ENCODE measurements at regions not wholly inside any gene's neighbourhood (a gene's known extent, or its start where the extent isn't known, plus 50 kb on each side); places are given as distances from the start of the nearest gene placed in this dataset.

DNA sequence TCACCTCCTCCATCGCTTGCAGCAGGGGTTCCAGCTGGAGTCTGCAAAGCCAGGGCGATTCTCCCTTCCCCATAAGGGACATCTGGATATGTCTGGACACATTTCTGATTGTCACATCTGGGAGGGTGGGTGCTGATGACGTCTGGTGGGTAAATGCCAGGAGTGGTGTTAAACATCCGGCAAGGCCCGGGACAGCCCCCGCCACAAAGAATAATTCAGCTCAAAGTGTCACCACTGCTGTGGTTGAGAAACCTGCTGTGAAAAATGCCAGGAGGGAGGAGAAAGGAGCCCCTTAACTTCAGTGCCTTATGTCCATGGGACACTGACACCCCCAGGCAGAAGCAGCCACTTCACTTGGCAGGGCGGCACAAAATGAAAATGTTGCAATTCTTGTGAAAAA, 179.4 kb upstream of the SDK2 start:
- no peak for DNase-seq (ENCODE audit: low read depth, low spot score)
- no peak overlapping the region for H3K4me3 ChIP-seq (ENCODE audit: low read length)
- peaks cover 2% of the 10 kb centered on the region; the same call in 1 of the 2 replicates for H3K9me3 ChIP-seq (ENCODE audit: control insufficient read depth, insufficient read depth, low read length)
- peaks cover 4% of the 10 kb centered on the region for H3K4me1 ChIP-seq (ENCODE audit: control insufficient read depth, insufficient read depth, low read length)
- no peaks in the 10 kb centered on the region for H3K36me3 ChIP-seq (ENCODE audit: control insufficient read depth, insufficient read depth, low read length)
- H3K27ac ChIP-seq (ENCODE audit: low read length), result no peak overlapping the region
- H3K27me3 ChIP-seq (ENCODE audit: control insufficient read depth, insufficient read depth, low read length), result no peaks in the 10 kb centered on the region; the same call in 1 of the 2 replicates
- WGBS (ENCODE audit: insufficient coverage, insufficient read length), result no CpG with 5 or more reads among the region's 7 CpGs

DNA sequence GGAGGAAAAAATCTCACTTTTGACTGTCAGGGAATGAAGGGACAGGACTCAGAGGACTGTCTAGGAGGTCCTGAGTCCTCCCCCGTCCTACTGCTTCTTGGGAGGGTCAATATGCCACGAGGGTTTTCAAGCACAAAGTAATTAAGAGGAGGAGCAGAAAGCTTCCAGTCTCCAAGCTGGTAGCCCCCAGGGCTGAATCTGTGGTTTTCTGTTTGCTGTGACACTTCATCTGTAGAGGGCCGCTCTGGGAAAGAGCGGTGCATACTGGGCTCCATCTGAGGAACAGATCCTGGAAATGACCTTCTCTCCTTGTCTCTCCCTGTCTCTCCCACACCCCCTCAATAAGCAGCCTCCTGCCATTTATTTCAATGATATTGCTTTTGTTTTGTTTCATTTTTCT, 180.1 kb upstream of the SDK2 start:
- Histone ChIP-seq H3K9me3 (ENCODE audit: control insufficient read depth, insufficient read depth, low read length) (no peaks in the 10 kb centered on the region), H3K27ac (ENCODE audit: low read length) (no peak overlapping the region), H3K4me1 (ENCODE audit: control insufficient read depth, insufficient read depth, low read length) (peaks cover 4% of the 10 kb centered on the region), H3K36me3 (ENCODE audit: control insufficient read depth, insufficient read depth, low read length) (no peaks in the 10 kb centered on the region), H3K4me3 (ENCODE audit: low read length) (no peak overlapping the region), H3K27me3 (ENCODE audit: control insufficient read depth, insufficient read depth, low read length) (no peaks in the 10 kb centered on the region; the same call in 1 of the 2 replicates)
- no peak for DNase-seq (ENCODE audit: low read depth, low spot score)
- no CpG with 5 or more reads among the region's 4 CpGs for WGBS (ENCODE audit: insufficient coverage, insufficient read length)

DNA sequence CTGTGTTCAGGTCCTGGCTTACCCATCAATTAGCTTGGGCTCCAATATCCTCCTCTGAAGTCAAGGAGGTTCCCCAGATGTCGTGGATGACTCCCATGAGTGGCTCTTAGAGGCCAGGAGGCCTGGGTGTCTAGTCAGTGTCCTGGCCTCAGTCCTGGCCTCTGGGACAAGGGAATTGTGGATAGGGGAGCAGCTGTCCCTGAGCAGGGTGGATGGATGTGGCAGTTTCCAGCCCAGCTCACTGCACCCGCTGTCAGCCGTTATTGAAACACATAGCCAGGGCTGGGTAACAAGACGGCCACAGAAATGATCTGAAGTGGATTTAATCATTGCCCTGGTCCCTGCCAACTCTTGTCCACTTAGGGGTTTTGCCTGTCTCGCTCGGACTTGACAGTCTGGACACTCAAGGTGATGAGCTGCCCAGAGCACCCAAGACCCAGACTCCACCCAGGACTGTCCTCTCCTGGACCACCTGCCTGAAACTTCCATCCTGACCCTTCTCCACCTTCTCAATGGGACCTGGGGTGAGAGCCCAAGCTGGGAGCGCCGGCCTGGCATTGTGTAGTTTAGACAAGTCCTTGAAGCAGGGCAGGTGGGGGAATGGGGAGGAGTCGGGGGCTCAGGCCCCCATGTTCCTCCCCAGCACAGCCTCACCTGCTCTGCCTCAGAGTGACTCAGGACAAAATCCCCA, 182.1 kb upstream of the SDK2 start:
- Histone ChIP-seq H3K4me3 (ENCODE audit: low read length) (no peak overlapping the region), H3K27ac (ENCODE audit: low read length) (no peak overlapping the region), H3K27me3 (ENCODE audit: control insufficient read depth, insufficient read depth, low read length) (no peaks in the 10 kb centered on the region; the same call in 1 of the 2 replicates), H3K4me1 (ENCODE audit: control insufficient read depth, insufficient read depth, low read length) (peaks cover 4% of the 10 kb centered on the region), H3K36me3 (ENCODE audit: control insufficient read depth, insufficient read depth, low read length) (no peaks in the 10 kb centered on the region), H3K9me3 (ENCODE audit: control insufficient read depth, insufficient read depth, low read length) (no peaks in the 10 kb centered on the region)
- no CpG with 5 or more reads among the region's 9 CpGs for WGBS (ENCODE audit: insufficient coverage, insufficient read length)
- no peak for DNase-seq (ENCODE audit: low read depth, low spot score)

DNA sequence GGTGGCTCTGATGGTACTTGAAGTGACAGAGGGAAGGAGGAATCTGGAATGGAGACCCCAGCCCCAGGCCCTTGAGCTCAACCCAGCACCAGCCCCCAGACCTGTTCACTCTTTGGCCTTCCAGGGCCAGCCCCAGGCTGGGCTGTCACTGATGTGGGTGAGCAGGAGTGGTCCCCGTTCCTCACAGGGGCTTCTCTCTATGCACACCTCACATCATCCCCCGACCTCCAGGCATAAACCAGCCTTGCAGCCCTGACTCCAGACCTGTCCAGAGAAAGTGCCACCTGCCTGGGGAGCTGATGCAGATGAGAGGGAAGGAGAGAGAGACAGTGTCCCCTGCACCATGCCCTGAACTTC, 182.6 kb upstream of the SDK2 start:
- no peaks in the 10 kb centered on the region; the same call in 1 of the 2 replicates for H3K27me3 ChIP-seq (ENCODE audit: control insufficient read depth, insufficient read depth, low read length)
- H3K9me3 ChIP-seq (ENCODE audit: control insufficient read depth, insufficient read depth, low read length), result no peaks in the 10 kb centered on the region
- H3K4me3 ChIP-seq (ENCODE audit: low read length), result no peak overlapping the region
- no CpG with 5 or more reads among the region's 2 CpGs for WGBS (ENCODE audit: insufficient coverage, insufficient read length)
- H3K4me1 ChIP-seq (ENCODE audit: control insufficient read depth, insufficient read depth, low read length), result peaks cover 4% of the 10 kb centered on the region
- no peak for DNase-seq (ENCODE audit: low read depth, low spot score)
- H3K27ac ChIP-seq (ENCODE audit: low read length), result no peak overlapping the region
- no peaks in the 10 kb centered on the region for H3K36me3 ChIP-seq (ENCODE audit: control insufficient read depth, insufficient read depth, low read length)

DNA sequence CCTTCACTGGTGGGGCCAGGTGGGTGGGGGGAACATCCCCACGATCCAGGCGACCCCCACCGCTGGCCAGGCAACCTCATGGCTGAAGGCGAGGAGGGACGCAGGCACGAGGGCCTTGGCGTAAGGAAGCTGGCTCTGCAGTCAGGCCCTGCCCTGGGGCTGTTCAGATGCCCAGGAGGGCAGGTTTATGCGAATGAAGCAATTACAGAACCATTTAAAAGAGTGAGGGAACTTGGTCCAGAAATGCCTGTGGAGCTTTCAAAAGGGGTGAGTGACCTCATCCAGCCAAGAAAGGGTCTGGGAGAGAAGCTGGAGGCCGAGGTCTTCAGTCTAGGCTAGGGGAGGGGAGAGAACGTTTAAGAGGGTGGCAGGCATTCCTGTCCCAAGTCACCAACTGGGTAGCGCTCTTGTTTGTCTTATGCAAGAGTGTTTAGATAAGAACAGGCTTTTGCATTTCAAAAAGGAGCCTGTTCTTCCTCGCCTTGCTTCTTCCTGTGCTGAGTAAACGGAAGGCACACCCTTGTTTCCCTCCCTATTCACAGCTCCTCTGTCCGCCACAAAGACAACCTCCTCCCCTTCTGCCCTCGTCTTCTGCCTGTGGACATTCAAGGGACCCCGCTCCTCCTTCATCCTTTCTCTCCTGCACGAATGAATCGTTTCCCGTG, 183.5 kb upstream of the SDK2 start:
- no CpG with 5 or more reads among the region's 19 CpGs for WGBS (ENCODE audit: insufficient coverage, insufficient read length)
- no peaks in the 10 kb centered on the region for H3K36me3 ChIP-seq (ENCODE audit: control insufficient read depth, insufficient read depth, low read length)
- no peak overlapping the region for H3K4me3 ChIP-seq (ENCODE audit: low read length)
- no peak for DNase-seq (ENCODE audit: low read depth, low spot score)
- no peaks in the 10 kb centered on the region; the same call in 1 of the 2 replicates for H3K27me3 ChIP-seq (ENCODE audit: control insufficient read depth, insufficient read depth, low read length)
- no peaks in the 10 kb centered on the region for H3K9me3 ChIP-seq (ENCODE audit: control insufficient read depth, insufficient read depth, low read length)
- H3K4me1 ChIP-seq (ENCODE audit: control insufficient read depth, insufficient read depth, low read length), result peaks cover 4% of the 10 kb centered on the region
- no peak overlapping the region for H3K27ac ChIP-seq (ENCODE audit: low read length)

DNA sequence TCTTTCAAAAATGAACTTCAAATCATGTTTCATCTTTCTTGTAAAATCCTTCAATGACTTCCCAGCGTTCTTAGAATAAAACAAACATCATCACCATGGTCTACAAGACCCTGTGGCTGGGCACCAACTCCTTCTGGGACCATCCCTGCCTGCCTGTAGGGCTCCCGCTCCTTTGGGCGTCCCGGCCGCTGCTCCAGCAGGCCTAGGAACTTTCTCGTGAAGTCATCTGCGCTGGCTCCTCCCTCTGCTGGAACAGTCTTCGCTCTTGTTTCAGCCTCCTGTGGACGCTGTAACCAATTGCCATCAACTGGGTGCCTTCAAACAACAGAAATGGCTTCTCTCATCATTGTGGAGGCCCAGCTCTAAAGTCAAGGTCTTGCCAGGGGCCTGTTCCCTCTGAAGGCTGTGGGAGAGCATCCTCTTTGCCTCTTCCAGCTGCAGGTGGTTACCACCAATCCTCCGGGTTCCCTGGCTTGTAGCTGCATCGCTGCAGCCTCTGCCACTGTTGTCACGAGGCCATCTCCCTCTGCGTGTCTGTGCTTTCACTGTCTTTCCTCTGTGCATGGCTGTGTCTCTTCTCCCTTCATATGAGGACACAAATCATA, 185.5 kb upstream of the SDK2 start:
- Histone ChIP-seq H3K36me3 (ENCODE audit: control insufficient read depth, insufficient read depth, low read length) (no peaks in the 10 kb centered on the region), H3K4me3 (ENCODE audit: low read length) (no peak overlapping the region), H3K27ac (ENCODE audit: low read length) (no peak overlapping the region), H3K9me3 (ENCODE audit: control insufficient read depth, insufficient read depth, low read length) (no peaks in the 10 kb centered on the region), H3K4me1 (ENCODE audit: control insufficient read depth, insufficient read depth, low read length) (peaks cover 4% of the 10 kb centered on the region), H3K27me3 (ENCODE audit: control insufficient read depth, insufficient read depth, low read length) (no peaks in the 10 kb centered on the region; the same call in 1 of the 2 replicates)
- no peak for DNase-seq (ENCODE audit: low read depth, low spot score)
- WGBS (ENCODE audit: insufficient coverage, insufficient read length), result no CpG with 5 or more reads among the region's 13 CpGs

DNA sequence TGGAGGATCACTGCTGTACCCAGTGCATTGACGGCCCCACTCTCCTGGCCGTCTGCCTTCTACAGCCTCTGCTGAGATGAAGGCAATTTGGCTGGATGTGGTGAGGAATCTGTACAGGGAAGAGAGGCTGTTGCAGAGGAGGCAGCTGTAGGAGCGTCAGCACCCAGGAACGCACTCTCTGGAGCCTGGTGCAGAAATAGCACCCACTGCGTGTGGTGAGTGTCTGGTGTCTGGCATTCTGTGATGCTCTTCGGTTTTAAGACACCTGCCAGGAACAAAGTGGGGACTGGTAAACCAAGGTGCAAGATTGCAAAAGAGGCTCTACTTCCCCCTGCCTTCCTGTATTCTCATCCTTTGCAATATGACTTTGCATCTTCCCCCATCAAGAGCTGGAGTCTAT, 187.5 kb upstream of the SDK2 start:
- H3K27me3 ChIP-seq (ENCODE audit: control insufficient read depth, insufficient read depth, low read length), result no peaks in the 10 kb centered on the region
- WGBS (ENCODE audit: insufficient coverage, insufficient read length), result no CpG with 5 or more reads among the region's 6 CpGs

DNA sequence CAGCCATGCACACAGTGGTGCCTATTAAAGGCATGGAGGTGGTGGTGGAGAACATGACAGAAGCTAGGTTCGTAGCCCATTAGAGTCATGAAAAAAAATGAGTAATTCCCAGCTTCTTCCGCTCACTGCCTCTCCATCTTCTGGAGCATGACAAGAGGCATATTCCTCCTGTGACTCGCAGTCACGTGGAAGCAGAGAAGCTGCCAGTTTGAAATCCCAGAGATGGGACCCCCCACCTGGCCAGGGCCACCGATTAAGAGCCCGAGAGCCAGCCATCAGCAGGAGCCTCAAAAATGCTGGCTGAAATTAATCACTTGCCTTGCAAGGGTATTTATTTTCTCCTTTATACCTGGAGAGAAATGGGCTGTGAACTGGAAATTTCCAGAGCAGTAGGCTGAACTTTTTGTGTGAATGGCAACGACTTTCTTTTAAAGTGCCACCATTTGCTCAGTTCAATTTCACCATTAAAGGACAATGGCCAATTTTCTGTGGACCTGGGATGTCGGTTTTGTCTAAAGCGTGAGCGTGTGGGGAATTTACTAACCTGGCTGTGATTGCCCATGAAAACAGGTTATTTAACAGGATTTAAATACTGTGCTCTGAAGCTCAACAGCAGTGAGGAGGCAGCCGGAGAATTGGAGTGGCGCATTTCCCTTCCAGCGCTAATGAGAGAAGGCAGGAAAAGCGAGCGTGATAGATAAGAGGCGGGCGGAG, 189.7 kb upstream of the SDK2 start:
- H3K36me3 ChIP-seq (ENCODE audit: control insufficient read depth, insufficient read depth, low read length), result no peaks in the 10 kb centered on the region
- H3K4me3 ChIP-seq (ENCODE audit: low read length), result no peak overlapping the region
- no CpG with 5 or more reads among the region's 17 CpGs for WGBS (ENCODE audit: insufficient coverage, insufficient read length)
- no peaks in the 10 kb centered on the region for H3K4me1 ChIP-seq (ENCODE audit: control insufficient read depth, insufficient read depth, low read length)
- H3K9me3 ChIP-seq (ENCODE audit: control insufficient read depth, insufficient read depth, low read length), result no peaks in the 10 kb centered on the region
- no peaks in the 10 kb centered on the region for H3K27me3 ChIP-seq (ENCODE audit: control insufficient read depth, insufficient read depth, low read length)
- no peak for DNase-seq (ENCODE audit: low read depth, low spot score)
- no peak overlapping the region for H3K27ac ChIP-seq (ENCODE audit: low read length)

More for the DNA sequence above, 187.5 kb upstream of the SDK2 start:
- no peak for DNase-seq (ENCODE audit: low read depth, low spot score)
- no peak overlapping the region for H3K4me3 ChIP-seq (ENCODE audit: low read length)
- peaks cover 4% of the 10 kb centered on the region for H3K4me1 ChIP-seq (ENCODE audit: control insufficient read depth, insufficient read depth, low read length)
- H3K27ac ChIP-seq (ENCODE audit: low read length), result no peak overlapping the region
- H3K9me3 ChIP-seq (ENCODE audit: control insufficient read depth, insufficient read depth, low read length), result no peaks in the 10 kb centered on the region
- H3K36me3 ChIP-seq (ENCODE audit: control insufficient read depth, insufficient read depth, low read length), result no peaks in the 10 kb centered on the region

DNA sequence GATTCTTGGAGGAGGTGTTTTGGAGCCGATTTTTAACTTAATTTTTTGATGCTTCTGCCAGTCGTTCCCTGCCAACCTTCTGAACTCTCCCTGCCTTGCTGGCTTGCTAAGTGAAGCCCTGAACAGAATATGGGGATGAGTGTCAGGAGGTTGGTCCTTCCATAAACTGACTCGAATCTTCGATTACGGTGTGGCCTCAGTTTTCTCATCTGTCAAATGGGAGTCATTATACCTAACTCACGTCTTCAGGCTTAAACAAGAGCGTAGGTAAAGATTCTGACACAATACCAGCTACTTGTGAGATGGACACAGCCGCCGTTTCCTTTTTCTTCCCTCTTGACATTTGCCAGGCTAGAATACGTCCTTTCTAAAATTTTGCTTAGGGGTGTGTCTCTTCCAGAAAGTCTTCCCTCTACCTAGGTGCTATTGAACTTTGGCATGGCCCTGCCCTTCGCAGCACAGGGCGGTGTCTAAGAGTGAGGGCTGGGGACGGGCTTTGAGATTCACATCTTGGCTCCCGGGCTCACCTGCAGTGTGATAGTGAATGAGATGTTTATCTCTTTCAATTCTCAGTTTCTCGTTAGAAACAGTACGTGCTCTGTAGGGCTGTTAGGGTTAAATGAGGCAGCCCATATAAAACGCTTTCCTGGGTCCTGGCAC, 190.6 kb upstream of the SDK2 start:
- no peaks in the 10 kb centered on the region for H3K9me3 ChIP-seq (ENCODE audit: control insufficient read depth, insufficient read depth, low read length)
- H3K4me1 ChIP-seq (ENCODE audit: control insufficient read depth, insufficient read depth, low read length), result no peaks in the 10 kb centered on the region
- H3K27ac ChIP-seq (ENCODE audit: low read length), result no peak overlapping the region
- no CpG with 5 or more reads among the region's 17 CpGs for WGBS (ENCODE audit: insufficient coverage, insufficient read length)
- no peak overlapping the region for H3K4me3 ChIP-seq (ENCODE audit: low read length)
- no peaks in the 10 kb centered on the region for H3K27me3 ChIP-seq (ENCODE audit: control insufficient read depth, insufficient read depth, low read length)
- no peak for DNase-seq (ENCODE audit: low read depth, low spot score)
- no peaks in the 10 kb centered on the region for H3K36me3 ChIP-seq (ENCODE audit: control insufficient read depth, insufficient read depth, low read length)

DNA sequence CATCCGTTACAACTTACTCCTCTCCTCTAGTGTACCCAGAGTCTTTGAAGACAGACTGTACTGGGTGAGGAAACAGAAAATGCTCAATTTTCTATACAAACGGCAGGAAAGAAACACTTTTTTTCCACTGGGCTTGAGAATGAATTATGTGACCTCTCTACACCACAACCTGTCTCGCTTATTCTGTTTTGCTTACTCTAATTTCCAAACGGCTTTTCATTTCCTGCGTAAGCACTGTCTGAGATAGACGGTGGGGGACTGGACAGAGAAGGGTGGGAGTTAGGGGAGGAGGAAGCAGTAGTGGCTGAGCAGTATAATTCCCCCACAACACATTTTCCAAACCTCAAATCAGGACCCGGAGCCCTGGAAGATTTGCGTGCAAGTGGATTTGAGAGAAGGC, 191.4 kb upstream of the SDK2 start:
- Histone ChIP-seq H3K36me3 (ENCODE audit: control insufficient read depth, insufficient read depth, low read length) (no peaks in the 10 kb centered on the region), H3K4me1 (ENCODE audit: control insufficient read depth, insufficient read depth, low read length) (no peaks in the 10 kb centered on the region), H3K27ac (ENCODE audit: low read length) (no peak overlapping the region), H3K27me3 (ENCODE audit: control insufficient read depth, insufficient read depth, low read length) (no peaks in the 10 kb centered on the region), H3K9me3 (ENCODE audit: control insufficient read depth, insufficient read depth, low read length) (no peaks in the 10 kb centered on the region), H3K4me3 (ENCODE audit: low read length) (no peak overlapping the region)
- WGBS (ENCODE audit: insufficient coverage, insufficient read length), result no CpG with 5 or more reads among the region's 8 CpGs
- no peak for DNase-seq (ENCODE audit: low read depth, low spot score)

Data from iPS DF 6.9 (cell line).